Activated T-cell treated with anti-CD3 and anti-CD28 coated beads, Interleukin-2, amount 50 U/mL, for 48 hours (primary cell): ENCODE measurements at regions not wholly inside any gene's neighbourhood (a gene's known extent, or its start where the extent isn't known, plus 50 kb on each side); places are given as distances from the start of the nearest gene placed in this dataset.
"Not testable (repeated sequence)": the region's sequence is repeated elsewhere in the genome, so short reads cannot be mapped to it uniquely, and the experiment has no call there.

Experiments
- DNase-seq, 2 experiments: peaks; one replicate each; pipeline ENCODE4 v3.0.0-alpha.2; 2020

DNA sequence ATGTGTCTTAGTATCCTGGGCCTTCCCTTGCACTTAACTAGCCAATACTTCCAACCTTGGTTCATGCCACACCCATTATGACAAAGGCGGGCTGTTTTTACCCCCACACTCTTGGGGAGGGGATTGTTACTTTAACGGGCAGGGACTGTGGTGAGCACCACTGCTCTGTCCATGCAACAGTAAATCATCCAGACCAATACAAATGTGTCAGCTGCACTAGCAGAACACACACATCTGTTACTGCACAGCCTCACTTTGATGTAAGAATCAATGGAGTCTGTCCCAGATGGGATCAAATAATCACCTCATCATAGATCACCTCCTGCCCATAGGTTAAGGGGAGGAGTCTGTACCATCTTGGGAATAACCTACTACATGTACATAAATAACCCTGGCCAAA lies 58.1 kb downstream of the NPAP1 start:
- no peak for DNase-seq

DNA sequence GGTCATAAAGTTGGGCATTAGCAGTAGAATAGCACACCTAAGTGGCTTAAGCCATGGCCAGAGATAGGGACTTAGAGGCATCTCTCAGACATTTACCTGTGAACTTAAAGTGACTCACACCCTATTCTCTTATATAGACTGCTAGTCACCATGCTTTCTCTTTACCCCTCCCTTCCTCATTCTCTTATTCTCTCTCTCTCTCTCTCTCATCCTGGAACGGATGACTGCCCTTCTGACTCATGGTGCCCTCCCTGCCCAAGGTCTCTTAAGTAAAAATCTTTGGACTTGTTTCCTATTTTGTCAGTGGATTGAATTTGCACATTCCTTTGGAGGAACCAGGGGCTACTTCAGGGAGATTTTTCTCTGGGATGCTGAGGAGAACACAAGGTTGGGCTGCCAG lies 58.8 kb downstream of the NPAP1 start:
- DNase-seq: no peak

DNA sequence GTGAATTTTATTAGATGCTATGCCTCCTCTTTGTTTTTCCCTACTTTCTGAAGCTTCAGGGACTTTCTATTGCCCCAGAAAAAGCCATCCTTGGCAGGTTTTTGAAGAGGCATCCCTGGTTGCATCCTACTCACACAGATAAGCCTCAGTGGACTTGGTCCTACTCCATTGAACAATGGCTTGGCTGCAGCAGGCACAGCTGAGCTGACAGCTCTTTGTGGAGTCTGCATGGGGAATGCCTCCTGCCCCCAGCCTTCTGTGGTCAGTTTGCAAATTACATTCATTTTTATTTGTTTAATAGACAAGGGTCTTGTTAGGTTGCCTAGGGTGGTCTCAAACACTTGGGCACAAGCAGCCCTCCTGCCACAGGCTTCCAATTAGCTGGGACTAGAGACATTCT lies 69.7 kb downstream of the NPAP1 start:
- no peak for DNase-seq

DNA sequence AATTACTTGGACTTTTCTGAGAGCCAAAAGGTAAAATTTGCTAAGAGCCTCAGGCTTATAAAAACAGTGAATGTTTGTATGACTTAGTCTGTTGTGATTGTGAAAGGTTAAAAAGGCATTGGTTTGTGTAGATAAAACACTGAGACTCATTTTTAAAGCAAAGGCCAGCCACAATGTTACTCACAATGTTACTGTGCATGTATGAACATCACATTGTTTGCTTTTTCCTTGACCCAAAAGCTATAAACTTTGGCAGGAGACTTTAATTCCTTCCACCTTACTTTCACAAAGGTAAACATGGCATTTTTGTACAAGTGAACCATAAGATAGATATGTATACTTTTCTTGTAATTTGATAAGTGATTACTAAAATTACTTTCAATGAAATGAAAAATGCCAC lies 70.5 kb downstream of the NPAP1 start:
- no peak for DNase-seq

DNA sequence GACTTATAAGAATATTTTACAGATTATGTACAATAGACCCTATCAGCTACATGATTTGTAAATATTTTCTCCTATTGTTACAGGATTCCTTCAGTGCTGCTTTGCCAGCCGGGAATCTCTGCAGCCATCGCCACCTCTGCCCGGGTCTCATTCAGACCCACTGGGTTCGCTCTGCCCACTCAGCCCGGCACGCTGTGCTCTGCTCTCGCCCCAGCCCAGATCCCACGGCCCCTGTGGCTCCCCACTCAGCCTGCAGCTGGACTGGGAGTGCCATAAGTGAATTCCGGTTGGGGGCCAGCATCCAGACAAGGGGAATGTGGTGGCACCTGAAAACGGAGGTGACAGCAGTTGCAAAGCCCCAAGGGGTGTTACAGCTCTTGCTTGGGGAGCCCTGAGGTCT lies 71.8 kb downstream of the NPAP1 start:
- DNase-seq: no peak

DNA sequence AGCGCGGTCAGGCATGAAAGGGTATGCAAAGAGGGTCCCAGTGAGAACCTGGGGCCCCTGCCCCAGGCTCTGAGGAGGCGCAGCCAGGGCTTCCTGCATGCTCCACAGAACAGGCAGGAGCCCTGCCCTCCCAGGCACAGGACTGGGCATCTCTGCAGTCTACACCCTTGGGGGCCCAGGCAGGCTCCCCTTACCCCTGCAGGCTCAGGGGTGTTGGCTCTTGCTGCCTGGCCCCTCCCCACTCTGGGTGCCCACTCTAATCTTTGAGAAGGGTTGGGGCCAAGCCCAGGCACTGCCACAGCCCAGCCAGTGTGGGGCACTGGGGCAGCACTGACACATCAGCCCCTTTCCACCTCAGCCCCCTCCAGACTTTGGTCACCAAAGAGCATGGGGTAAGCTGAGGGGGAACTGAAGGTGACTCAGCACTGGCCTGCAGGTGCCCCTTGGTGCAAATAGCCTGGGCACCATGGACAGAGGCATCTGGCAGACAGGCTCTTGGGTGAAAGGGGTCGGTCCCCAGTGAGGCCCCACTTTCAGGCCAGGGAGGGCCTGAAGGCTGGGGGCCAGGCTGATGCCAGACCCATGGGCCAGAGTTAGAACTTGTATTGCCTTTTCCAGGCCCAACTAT lies 73.4 kb downstream of the NPAP1 start:
- no peak for DNase-seq

DNA sequence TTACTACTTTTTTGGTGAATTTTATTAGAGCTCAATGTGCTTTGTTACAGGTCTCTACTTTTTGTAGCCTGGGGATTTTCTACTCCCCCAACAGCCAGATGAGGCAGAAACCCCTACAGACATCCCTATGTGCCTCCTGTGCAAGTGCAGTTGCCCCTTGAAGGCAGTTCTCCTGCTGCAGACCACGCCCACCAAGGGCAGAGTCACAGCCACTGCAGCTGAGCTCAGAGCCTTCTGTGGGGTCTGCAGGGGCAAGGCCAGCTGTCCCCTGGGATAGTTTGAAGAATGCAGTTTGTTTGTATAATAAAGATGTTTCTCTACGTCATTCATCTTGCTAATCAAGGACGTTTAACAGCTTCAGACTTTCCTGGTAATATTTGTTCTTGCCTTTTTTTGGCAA lies 76.8 kb downstream of the NPAP1 start:
- DNase-seq: no peak

DNA sequence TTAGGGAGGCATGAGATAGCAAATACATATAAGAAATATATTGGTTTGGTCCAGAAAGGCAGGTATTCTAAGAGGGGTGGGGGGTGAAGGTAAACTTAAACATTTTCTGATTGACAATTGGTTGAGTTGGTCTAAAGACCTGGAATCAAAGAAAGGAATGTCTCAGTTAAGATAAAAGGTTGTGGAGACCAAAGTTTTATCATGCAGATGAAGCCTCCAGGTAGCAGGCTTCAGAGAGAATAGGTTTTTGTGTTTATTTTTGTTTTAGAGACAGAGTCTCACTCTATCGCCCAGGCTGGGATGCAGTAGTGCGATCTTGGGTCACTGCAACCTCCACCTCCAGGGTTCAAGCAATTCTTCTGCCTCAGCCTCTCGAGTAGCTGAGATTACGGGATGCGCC lies 80.5 kb downstream of the NPAP1 start:
- no peak for DNase-seq

DNA sequence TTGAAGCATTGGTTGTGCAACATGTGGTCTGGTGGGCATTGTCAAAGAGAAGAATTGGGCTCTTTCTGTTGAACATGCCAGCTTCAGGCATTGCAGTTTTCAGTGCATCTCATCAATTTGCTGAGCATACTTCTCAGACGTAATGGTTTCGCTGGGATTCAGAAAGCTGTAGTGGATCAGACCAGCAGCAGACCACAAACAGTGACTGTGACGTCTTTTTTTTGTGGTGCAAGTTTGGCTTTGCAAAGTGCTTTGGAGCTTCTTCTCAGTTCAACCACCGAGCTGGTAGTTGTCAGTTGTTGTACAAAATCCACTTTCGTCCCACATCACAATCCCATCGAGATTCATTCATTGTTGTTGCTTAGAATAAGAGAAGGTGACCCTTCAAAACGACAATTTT lies 84.5 kb downstream of the NPAP1 start:
- DNase-seq: no peak

DNA sequence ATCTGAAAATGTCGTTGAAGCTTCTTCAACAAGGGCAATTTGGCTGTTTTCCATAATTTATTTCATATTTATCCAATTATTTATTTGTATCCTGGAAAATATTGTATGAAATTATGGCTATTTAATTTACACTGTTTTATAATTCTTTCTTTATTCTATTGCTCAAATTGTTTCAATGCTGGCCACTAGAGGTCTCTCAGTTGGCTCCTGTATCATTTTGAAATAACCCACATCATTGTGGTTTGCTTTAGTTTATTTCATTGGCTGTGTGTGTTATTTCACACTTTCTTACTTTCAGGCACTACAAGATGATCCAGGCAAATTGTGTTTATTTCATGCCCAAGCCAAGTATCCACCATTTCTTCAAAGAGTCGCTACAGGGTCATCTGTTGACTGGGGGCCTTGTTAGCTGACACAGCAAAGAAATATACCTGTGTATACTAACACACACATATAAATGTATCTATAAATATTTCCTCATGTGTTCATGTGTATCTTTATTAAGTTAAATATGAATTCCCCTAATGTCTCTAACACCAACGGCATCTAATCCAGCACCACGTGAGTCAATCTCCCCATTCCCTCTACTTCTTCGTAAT lies 86.2 kb downstream of the NPAP1 start:
- DNase-seq: no peak

DNA sequence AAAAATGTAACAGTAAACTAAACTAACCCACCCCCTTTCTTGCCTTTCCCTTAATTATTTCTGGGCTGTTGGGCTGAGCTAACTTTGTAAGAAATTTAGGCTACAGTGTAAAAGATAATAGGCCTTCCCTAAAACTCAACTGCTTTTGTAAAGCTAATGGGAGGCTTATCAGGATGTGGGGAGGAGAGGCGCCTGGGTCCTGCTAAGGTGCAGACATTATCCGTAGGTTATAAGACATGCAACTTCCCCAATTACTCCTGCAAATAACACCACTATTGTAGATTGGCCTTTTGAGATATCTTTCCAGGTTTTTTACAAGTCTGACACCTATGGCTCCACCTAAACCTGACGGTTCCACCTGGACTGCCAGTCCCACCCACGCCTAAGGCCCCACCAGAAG lies 88.3 kb downstream of the NPAP1 start:
- no peak for DNase-seq

DNA sequence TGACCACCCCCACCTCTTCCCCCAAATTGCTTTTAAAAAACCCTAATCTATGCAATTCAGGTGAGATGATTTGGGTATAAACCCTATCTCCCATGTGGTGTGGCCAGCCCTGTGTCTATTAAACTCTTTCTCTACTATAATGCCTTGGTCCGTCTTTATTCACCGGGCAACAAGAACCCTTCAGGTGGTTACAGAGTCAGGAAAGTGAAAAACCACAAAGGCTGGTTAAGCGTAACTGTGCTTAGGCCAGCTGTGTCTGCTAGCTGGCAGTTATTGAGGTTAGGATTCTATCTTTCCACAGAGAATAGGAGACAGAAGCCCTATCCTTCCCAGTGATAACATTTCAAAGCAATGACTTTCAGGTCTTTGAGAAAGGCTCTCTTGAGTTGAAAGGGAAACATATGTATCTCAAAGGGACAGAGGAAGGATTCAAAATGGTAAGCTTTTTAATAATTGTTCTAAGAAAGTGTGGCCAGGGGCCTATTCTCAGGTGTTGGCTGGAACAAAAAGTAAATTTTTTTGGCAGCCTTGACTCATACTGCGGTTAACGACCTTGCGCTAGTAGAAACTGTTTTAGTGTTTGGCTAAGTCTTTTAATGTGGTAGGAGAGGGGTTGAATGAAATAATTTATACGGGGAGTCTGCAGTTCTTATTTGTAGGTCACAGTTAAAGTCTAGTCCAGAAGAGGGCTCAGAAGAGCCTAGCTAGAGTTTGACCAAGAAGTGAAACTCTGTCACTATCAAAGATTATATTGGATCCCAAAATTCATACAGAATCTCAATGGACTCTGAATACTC lies 89.0 kb downstream of the NPAP1 start:
- DNase-seq: no peak

DNA sequence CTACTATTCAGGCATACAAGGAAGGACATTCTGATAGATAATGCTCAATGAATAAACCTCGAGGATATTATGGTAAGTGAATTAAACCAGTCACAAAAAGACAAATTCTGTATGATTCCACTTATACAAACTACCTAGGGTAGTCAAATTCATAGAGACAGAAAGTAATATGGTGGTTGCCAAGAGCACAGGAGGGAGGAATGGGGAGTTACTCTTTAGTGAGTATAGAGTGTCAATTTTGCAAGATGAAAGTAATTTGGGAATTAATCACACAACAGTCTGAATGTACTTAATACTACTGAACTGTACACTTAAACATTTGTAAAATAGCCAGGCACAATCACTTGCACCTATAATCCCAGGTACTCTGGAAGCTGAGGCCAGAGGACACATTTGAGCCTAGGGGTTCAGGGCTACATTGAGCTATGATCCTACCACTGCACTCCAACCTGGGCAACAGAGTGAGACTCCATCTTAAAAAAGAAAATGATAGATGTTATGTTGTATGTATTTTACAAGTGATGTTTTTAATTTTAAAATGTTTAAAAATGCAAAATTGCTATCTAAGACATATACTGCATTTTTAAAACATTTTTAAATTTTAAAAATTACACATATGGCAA lies 91.0 kb downstream of the NPAP1 start:
- DNase-seq: no peak

DNA sequence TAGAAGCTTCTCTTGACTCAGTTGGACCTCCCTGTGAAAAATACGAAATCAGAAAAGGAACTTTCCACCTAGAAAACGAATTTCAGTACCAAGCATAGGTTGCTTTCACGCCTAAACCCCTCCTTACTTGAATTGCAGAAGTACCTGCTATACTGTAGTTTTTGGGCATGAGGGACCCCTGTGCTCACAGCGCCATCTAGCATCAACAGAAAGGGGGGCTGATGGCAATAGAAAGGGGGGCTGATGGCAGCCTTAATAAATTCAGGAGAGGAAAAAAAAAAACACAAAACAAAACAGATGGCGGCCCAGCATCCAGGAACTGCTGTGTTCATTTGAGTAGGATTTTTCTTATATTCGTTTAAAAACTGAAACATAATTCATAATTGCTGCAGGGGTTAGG lies 96.7 kb downstream of the NPAP1 start:
- no peak for DNase-seq

DNA sequence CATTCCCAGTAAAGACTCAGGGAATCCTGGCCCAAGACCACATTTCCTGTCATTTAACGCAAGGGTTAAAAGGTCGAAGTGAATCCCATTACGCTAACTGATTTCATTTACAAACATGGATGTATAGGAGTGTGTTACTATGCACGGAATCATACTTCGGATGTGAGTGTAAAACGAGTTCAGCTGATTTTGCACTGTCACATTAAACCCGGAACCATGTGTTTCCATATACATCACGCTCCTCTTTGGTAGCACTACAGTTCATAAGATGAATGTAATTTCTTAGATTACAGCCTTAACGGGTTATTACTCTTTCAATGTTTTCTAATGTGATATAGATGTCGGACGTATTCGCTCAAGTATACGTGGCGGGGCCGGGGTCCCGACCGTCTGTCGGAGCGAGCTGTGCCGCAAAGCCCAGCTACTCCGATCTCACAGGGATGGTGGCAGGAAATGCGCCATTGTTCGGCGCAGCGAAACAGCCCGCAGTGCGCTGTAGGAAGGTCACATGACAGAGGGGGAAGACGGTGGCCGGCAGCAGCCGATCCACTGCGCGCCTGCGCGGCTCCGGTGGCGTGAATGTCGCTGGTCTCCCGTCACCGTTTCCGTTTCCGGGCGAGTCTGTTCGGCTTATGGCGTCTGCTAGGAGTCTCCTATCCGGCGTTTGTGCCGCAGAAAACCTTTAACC lies 97.3 kb downstream of the NPAP1 start:
- DNase-seq: peak; percentile 67 to 75

DNA sequence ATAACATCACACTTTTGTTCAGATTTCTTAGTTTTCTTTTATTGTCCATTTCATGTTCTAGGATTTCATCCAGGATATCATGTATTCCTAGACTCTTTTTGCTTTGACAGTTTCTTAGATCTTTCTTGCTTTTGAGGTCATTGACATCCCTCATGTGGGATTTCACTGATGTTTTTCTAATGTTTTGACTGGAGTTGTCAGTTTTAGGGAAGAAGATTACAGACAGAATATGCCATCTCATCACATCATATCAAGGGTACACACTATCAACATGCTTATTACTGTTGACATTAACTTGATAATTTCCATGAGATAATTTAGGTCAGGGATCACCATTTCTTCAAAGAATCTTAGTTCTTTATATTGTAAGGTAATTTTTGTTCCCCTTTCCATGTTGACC lies 101.7 kb downstream of the NPAP1 start:
- no peak for DNase-seq

DNA sequence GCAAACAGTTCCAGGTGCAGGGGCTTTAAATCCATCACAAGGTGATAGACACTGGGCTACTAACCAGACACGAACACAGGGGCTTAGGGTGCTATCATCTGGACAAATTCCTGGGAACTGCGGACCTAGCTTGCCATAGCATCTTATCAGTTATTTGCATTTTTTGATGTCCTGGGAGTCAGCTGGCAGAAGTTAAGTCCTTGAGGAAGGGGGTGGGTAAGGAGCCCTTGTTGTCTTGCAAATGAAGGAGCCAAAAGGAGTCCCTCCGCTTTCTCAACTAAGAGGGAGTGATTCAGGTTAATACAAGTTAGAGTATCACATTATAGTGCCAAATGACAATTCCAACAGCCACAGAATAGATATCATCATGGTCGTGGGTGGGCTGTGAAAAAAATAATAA lies 108.9 kb downstream of the NPAP1 start:
- DNase-seq: no peak

DNA sequence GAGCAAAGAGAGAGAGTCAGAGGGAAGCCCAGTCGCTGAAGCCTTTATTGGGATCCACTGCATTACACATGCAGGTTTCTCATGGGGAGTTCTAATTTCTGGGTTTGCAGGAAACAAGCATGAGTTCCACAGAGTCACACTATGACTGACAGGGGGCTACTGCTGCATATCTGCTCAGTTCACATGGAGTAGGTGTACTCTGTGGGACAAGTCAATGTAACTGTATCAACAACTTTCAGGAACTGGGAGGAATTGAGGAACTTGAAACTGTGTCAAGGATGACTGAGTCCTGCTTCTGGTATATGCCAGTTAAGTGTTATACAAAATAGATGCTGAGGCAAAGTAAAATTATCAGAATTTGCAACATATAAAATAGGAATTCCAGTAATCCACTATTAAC lies 110.8 kb downstream of the NPAP1 start:
- no peak for DNase-seq

DNA sequence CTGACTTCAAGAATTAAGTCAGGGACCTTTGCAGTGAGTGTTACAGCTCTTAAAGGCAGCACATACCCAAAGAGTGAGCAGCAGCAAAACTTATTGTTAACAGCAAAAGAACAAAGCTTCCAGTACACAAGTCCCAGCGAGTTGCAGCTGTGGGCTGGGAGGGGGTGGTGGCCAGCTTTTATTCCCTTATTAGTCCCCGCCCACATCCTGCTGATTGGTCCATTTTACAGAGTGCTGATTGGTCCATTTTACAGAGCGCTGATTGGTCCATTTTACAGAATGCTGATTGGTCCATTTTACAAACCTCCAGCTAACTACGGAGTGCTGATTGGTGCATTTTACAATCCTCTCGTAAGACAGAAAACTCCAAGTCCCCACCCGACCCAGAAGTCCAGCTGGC lies 127.0 kb downstream of the NPAP1 start:
- not testable (repeated sequence) for DNase-seq

DNA sequence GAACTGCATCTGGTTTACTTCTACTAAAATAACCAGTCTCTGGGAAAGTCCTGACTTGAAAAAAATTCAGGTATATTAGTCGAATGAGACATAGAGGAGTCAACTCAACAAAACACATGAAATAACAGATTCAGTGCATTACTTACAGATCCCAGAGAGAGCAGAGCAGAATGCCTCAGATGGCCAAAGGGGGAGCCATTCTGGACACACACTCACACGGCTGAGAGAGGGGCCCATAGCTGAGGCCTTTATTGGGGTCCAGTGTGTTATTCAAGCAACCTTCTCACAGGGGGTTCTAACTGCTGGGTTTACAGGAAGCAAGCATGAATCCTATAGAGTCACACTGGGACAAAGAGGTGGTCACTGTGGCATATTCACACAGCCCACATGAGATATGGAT lies 135.1 kb upstream of the SNRPN start:
- no peak for DNase-seq

DNA sequence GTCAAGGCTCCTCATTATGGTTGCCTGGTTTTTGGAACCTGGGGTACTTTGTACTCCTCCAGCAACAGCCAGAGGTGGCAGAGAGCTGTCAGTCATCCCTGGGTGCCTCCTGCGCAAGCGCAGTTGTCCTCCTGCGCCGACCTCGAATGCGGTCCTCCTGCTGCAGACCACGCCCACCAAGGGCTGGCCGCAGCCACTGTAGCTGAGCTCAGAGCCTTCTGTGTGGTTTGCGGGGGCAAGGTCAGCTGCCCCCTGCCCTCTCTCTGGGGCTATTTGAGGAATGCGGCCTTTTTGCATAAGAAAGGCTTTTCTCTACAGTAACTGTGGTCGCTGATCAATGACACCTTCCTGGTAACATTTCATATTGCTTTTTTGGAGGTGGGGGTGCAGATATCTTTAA lies 131.3 kb upstream of the SNRPN start:
- DNase-seq: no peak

DNA sequence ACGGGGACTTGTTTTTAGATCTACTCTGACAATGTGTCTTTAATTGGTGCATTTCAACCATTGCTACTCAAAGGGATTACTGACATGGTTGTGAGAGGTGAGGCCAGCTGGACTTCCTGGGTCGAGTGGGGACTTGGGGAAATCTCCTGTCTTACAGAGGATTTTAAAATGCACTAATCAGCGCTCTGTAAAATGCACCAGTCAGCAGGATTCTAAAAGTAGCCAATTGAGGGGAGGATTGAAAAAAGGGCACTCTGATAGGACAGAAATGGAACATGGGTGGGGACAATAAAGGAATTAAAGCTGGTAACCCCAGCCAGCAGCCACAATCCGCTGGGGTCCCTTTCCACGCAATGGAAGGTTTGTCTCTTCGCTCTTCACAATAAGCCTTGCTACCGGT lies 122.5 kb upstream of the SNRPN start:
- no peak for DNase-seq

DNA sequence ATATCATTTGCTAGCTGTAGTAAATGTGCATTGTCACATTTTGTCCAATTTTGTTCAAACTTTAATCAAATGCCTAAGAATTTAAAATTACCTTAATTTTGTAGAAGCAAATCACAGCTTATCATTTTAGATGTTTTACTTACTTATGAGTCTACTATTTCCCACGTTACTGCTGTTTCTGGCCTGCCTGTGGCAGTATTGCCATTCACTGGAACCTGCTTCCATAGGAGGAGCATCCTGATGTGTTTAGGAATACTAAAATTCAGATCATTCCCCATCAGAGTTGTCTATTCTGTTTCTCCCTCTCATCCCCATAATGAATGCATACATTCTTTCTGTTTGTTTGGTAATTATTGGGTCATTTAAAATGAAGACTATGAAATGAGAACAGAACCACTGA lies 119.5 kb upstream of the SNRPN start:
- DNase-seq: no peak

DNA sequence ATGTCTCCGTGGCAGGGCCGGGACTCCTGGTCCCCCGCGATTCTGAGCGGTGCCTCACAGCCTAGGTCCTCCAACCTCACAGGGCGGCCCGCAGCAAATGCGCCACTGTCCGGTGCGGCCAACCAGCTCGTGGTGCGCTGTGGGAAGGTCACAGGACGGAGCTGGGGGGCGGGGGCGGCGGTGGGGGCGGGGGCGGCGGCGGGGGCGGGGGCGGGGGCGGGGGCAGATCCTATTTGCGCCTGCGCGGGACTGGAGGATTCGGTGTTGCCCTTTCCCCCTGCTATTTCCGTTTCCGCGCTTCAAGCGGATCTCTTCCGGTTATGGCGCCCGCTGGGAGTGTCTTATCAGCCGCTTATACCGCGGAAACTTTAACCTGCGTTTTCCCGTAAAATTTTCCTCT lies 106.7 kb upstream of the SNRPN start:
- no peak for DNase-seq
